Left renal cortex interstitium (tissue), 4 donors: ENCODE measurements at regions not wholly inside any gene's neighbourhood (a gene's known extent, or its start where the extent isn't known, plus 50 kb on each side); places are given as distances from the start of the nearest gene placed in this dataset.
"Not testable (repeated sequence)": the region's sequence is repeated elsewhere in the genome, so short reads cannot be mapped to it uniquely, and the experiment has no call there.

Experiments used
- DNase-seq, 4 donors: peaks; one replicate each; pipeline ENCODE4 v3.0.0-alpha.2; 2013; ENCODE audit warnings: low read depth in 4 of 4, low spot score in 2 of 4, missing footprints in 1 of 4

DNA sequence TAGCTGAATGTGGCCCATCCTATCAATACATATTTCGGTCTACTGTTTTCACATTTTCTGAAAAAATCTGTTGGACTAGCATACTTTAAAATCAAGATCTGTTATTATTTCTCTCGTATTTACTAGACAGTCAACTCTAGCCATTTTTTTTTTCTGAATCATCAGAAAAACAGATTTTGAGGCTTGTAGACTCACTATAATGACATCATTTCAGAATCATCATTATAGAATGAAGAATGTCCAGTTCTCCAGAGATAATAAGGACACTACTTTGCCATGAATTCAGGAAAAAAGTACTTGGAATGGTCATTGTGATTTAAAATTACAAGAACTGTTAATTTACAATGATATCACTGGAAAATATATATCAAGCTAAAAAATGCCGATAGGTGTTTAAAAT lies 589.8 kb downstream of the KCNH5 start:
- no peak for DNase-seq

DNA sequence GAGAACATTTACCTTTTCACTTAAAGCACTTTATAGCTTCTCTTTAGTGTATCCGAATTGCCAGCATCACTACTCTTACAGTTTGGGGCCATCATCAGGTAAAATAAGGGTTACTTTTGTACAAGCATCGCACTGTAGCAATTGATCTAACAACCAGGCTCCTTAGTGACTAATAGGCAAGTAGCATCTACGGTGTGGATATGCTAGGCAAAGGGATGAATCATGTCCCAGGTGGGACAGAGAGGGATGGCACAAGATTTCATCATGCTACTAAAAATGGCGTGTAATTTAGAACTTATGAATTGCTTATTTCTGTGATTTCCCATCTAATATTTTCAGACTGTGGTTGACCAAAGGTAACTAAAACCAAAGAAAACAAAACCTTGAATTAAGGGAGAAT lies 582.3 kb downstream of the KCNH5 start:
- no peak for DNase-seq

DNA sequence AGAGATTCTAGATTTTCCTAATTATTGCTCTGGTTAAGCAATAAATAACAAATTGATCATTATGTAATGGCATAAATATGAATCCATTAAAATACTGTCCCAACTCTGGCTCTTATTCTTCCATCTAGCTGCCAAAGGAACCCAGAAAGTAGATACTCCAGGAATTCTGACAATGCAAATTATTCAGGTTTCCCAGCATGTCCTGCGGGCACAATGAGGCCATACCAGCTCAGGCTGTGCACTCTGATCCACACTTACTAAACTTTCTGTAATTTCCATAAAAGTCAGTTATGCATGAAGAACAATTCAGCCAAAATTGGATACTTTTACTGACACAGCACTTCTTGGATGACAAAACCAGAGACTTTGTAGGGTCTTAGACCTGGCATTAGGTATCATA lies 576.3 kb downstream of the KCNH5 start:
- no peak for DNase-seq

DNA sequence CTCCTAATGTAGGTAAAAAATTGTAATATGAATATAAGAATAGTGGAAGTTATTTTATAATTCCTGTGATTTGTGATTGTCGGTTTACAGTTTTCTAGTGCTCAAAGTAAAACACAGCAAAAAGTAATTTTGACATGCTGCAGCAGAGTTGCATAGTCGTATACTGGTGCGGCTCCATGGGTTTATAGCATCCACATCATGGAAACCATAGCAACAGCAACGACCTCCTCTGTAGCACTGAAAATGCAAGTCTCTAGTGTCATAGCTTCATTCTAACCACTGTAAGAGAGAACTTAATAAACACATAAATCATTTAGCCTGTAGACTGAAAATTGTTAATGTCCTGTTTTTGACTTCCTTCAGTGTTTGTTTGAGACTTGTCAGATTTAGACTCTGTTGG lies 574.3 kb downstream of the KCNH5 start:
- no peak for DNase-seq

DNA sequence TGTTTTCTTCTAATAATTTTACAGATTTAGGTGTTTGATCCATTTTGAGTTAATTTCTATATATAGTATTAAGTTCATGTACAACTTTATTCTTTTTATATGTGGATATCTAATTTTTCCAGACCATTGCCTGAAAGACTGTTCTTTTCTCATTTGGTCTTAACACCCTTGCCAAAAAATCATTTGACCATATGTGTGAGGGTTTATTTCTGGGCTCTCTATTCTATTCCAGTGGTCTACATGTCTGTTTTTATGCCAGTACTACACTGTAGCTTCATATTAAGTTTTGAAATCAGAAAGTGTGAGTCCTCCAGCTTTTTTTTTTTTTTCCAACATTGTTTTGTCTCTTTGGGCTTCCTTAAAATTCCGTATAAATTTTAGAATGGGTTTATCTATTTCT lies 554.1 kb downstream of the KCNH5 start:
- DNase-seq, result no peak

DNA sequence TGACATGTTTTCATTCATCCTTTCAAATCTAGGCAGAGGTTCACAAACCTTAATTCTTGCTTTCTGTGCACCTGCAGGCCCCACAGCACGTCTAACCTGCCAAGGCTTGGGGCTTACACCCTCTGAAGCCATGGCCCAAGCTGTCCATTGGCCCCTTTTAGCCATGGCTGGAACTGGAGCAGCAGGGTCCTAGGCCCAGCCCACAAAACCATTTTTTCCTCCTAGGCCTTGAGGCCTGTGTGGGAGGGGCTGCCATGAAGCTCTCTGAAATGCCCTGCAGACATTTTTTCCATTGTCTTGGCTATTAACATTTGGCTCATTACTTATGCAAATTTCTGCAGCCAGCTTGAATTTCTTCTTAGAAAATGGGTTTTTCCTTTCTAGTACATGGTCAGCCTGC lies 547.5 kb downstream of the KCNH5 start:
- no peak for DNase-seq

DNA sequence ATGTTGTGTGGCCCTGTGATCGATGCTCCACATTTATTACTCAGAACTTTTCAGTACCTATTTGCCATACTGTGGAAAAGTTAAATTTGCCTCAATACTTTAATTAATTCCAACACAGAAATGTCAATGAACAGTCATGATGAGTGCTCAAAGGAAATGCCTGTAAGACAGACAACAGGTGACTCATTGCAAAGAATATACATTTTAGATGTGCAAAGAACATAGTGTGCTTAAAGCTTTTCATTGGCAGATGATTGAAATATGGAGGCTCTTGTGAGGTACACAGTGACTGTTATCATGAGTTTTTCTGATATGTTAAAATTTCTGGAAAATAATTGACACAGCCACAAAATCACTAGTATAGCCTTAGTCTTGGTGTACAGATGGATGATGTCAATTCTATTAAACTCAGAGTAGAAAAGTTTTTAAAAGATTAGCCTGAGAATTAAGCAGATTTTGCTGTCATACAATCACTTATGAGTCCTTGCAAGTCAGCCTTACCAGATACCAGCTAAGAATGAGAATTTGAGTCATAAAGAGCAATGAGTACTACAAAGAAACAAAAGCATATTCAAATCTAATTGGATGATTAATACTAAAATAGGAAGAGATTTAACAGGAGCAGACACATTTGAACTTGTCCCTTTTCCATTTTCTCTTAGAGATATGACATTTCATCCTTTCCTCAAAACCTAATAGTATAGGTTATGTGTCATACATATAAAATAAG lies 544.1 kb downstream of the KCNH5 start:
- no peak for DNase-seq

DNA sequence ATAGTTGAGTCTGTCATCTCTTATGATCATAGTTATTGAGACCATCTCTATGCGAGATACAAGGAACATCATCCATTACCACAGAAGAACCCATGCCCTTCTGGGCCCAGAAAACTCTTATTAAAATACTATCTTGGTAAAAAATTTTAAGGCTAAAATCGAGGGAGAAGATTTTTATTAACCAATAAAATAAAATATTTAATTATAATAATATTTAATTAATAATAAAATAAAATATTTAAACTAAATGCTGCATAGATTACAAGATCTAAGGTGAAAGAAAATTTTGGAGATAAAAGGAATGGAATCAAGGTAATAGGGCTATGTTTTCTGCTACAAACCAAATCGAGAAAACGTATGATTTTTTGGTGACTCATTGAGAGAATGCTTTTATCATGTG lies 540.2 kb downstream of the KCNH5 start:
- DNase-seq, result no peak

DNA sequence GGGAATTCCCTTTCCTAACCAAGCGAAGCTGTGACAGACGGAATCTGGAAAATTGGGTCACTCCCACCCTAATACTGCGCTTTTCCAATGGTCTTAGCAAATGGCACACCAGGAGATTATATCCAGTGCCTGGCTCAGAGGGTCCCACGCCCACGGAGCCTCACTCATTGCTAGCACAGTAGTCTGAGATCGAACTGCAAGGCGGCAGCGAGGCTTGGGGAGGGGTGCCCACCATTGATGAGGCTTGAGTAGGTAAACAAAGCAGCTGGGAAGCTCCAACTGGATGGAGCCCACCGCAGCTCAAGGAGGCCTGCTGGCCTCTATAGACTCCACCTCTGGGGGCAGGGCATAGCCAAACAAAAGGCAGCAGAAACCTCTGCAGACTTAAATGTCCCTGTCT lies 523.9 kb downstream of the KCNH5 start:
- not testable (repeated sequence) for DNase-seq

DNA sequence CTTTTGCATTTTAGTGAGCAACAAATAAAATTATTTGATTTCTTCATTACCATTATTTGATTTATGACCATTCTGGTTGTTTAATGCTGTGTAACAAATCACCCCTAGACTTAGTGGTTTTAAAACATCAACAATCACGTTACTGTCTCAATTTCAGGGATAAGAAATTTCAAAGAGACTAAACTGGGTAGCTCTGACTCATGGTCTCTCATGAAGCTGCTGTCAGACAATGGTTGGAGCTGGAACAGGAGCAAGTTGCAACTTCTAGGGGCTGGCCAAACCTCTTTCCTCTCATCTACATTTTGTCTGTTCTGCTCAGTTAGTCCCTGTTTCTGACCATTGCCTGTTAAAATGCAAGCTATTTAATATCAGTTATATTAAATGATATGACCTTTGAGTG lies 517.0 kb downstream of the KCNH5 start:
- no peak for DNase-seq

DNA sequence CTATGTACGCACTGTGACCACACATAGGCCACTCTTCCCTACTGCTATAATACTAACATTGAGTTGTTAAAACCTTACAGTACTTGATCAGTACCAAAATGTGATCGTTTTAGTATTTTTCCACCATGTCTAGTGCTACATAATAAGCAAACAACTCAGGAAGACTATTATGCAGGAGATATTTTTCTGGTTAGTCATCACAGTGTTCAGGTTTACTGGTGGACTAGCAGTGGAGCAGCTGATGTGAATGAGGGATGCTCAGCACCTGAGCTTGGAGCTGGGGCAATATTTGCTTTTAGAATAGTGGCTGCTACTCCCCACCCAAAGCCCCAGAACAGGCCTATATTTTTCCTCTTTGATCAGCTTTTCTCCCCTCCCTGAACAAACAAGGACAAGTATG lies 513.1 kb downstream of the KCNH5 start:
- DNase-seq, result no peak

DNA sequence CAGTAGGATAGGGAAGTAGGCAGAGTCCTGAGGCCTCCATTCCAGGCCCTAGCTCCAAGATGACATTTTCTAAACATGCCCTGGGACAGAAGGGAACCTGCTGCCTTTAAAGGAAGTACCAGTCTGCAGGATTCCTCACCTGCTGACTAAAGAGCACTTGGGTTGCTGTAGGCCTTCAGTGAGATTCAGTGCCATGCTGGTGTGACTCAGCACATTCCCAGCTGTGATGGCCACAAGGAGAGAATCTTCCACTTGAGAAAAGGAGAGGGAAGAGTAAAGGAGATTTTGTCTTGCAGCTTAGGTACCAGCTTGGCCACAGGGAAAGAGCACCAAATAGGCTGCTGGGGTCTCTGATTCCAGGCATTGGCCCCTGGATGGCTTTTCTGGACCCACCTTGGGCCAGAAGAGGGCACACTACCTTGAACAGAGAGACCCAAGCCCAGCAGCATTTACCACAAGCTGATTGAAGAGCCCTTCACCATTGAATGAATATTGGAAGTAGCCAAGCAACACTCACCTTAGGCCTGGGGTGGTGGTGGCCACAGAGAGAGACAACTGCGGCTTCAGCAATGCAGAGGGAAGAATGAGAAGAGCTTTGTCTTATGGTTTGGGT lies 498.3 kb downstream of the KCNH5 start:
- no peak for DNase-seq

DNA sequence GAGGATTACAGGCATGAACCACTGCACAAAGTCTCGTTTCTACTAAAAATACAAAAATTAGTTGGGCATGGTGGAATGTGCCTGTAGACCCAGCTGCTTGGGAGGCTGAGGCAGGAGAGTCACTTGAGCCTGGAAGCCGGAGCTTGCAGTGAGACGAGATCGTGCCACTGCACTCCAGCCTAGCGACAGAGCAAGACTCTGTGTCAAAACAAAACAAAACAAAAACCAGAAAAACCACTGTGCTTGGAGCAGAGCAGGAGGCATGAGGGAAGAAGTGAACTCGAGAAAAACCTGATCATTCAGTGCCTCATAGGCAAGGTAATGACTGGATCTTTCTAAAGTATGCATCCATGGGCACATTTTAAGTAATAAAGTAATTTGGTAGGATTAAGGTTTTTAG lies 487.8 kb downstream of the KCNH5 start:
- no peak for DNase-seq

DNA sequence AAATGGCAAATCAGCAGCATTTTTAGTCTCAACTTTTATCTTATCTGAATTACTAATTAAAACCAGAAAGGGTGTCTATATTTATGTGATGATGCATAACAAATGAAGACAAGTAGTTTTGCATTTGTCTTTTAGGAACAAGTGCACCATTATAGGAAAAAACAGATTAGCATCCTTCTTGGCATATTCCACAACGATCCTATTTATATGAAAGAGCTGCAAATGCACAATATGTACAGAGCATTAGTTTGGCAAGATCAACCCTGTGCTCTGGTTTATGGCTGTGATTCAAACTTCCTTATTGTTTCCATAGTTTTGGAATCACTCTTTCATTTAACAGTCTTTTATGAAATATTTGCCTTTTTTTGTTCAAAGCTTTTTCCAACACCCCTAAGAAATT lies 486.8 kb downstream of the KCNH5 start:
- DNase-seq, result no peak

DNA sequence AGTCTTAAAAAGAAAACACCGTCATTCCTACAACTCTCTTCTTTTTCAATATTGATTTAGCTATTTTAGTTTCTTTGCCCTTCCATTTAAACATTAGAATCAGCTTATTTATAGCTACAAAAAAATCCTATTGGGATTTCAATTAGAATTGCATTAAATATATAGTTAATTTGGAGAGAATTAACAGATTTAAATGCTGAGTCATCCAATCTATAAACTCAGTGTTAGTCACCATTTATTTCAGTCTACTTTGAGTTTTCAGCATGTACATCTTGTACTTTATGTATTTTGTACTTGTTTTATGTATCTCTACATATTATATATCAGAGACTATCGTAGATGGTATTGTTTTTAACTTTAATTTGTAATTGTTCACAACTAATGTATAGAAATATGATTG lies 460.0 kb downstream of the KCNH5 start:
- no peak for DNase-seq

DNA sequence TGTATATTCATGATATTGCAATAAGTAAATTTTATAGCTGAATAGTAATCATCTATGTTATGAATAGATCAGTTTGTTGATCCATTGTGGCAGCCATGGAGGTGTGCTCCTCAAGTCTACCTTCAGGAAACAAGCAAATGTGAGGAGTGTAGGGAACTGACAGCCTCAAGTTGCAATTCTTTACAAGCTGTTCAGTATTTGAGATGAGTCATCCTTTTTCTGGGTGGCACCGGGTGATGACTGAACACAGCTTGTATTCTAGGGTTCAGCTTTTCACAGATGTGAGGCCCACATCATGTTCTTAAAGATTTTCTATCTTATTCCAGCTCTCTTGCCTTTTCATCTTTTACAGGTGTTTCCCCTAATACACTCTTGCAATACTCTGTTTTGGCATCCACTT lies 452.4 kb downstream of the KCNH5 start:
- no peak for DNase-seq

DNA sequence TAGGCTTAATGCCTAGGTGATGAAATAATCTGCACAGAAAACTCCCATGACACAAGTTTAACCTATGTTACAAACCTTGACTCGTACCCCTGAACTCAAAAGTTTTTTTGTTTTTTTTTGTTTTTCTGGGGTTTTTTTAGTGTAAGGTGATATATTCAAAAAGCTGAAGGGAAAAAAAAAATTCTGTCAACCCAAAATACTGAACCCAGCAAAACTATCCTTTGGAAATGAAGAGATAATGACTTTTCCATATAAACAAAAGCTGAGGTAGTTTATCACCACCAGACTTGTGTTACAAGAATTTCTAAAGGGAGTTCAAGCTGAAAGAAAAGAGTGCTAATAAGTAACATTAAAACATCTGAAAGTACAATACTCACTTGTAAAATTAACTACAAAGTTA lies 448.1 kb downstream of the KCNH5 start:
- DNase-seq, result no peak

DNA sequence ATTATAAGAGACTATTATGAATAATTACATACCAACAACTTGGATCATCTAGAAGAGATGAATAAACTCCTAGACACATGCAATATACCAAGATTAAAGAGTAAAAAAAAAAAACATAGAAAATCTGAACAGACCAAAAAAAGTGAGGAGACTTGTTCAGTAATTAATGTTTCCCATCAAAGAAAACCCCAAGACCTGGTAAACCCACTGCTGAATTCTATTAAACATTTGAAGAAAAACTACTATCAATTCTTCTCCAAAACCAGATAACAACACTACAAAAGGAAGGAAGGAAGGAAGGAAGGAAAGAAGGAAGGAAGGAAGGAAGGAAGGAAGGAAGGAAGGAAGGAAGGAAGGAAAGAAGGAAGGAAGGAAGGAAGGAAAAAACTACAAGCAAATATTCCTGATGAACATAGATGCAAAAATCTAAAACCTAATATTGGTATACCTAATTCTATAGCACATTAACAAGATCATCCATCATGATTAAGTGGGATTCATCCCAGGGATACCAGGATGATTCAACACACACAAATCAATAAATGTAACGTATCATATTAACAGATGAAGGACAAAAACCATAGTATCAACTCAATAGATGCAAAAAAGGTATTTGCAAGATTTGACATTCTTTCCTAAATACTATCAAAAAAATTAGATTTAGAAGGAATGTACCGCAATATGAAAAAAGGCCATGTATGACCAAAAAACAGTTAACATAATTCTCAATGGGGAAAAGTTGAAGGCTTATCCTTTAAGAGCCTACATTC lies 445.5 kb downstream of the KCNH5 start:
- DNase-seq, result no peak

DNA sequence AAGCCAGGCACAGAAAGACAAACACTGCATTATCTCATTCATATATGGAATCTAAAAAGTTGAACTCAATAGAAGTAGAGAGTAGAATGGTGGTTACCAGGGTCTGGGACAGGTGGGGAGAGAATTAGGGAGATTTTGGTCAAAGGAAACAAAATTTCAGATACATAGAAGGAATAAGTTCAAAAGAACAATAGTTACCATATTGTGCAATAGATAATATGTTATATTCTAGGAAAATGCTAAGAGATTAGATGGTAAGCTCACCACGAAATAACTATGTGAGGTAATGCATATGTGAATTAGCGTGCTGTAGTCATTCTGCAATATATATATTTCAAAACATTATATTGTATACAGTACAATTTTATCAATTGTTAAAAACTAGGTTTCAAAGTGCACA lies 442.5 kb downstream of the KCNH5 start:
- DNase-seq, result no peak

DNA sequence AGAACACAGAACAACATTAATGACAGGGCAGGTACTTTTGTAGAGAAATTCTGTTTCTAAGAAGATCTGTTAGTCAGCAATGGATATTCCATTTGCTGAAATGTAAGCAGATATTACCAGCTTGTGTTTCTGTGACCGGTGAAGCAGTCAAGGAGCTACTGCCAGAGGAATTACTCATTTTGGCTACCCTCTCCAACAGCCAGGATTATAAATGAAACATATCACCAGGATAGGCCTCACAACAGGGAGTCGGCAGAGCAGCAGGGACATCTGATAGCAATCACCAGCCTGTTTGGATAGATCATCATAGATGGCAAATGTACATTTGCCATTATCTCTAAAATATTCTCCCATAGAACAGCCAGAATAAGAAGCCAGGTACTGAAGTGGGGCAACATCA lies 440.7 kb downstream of the KCNH5 start:
- DNase-seq, result no peak

DNA sequence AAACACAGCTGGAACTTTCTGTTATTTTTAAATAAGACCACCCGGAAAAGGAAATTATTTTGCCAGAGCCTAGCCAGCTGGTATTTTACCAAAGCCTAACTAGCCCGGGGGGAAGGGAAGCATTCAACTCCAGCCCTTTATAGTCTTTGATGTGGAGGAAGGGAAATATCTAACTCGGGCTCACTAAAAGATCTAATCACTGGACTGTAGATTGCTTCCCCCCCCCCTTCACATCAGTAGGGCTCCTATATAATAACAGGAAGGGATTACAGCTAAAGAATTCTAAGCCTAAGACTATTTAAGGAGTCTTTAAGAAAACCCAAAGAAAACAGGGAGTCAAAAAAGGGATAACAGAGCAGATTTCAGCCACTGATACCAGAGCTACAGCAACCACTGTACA lies 431.1 kb downstream of the KCNH5 start:
- no peak for DNase-seq

DNA sequence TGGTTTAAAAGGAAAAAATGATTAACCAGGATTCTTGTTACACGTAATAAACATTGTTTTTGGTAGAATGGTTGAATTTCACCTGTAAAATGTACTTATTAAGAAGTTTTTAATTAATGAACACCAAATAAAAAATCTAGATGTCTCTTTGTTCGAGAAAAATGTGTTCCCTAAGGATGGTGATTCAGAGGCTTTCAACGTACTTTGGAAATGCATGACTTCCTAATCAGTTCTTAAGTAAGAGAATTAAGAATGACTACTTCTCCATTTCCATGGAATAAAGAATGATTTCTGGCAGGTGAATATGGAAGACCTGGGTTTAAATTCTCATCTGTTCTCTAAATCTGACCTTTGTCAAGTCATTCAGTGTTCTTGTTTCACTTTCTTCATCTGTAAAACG lies 428.6 kb downstream of the KCNH5 start:
- DNase-seq, result no peak
